ENCODE measurements at regions not wholly inside any gene's neighbourhood (a gene's known extent, or its start where the extent isn't known, plus 50 kb on each side); places are given as distances from the start of the nearest gene placed in this dataset.

- TF ChIP-seq GATA2 (IDR thresholded peaks at IDR 0.05; ENCODE audit: low read depth, low read length) (no peak), GATA3 (IDR thresholded peaks at IDR 0.05; ENCODE audit: low read depth, low read length) (no peak)
Observed at GRCh38 chr13:76596216-76596615, 290.0 kb downstream of the KCTD12 start.
